Lower lobe of right lung (tissue), 2 donors: ENCODE measurements at regions not wholly inside any gene's neighbourhood (a gene's known extent, or its start where the extent isn't known, plus 50 kb on each side); places are given as distances from the start of the nearest gene placed in this dataset.
A peak's percentile ranks its signal among the peaks of the same experiment; 100 is the strongest.

Experiments
- ATAC-seq, 2 donors: fragments of 200-7000 bp; cut with Tn5 transposase; one replicate each; pipeline ENCODE4 v1.9.1; 2020 to 2022; ENCODE audit warnings: mild to moderate bottlenecking in 2 of 2, moderate library complexity in 2 of 2
- DNase-seq: peaks from one replicate; pipeline ENCODE4 v3.0.0-alpha.2; 2020
- H3K27ac ChIP-seq: fragments of 200-600 bp; one replicate; pipeline ENCODE4 v1.8.0; 2022
- H3K27me3 ChIP-seq: fragments of 200-600 bp; one replicate; pipeline ENCODE4 v1.8.0; 2022; ENCODE audit warnings: low read depth
- H3K36me3 ChIP-seq: fragments of 200-600 bp; one replicate; pipeline ENCODE4 v1.8.0; 2022; ENCODE audit warnings: mild to moderate bottlenecking
- H3K4me1 ChIP-seq: fragments of 200-600 bp; one replicate; pipeline ENCODE4 v1.8.0; 2022
- H3K4me3 ChIP-seq: fragments of 200-600 bp; one replicate; pipeline ENCODE4 v1.8.0; 2022; ENCODE audit warnings: mild to moderate bottlenecking
- H3K9me3 ChIP-seq: fragments of 200-600 bp; one replicate; pipeline ENCODE4 v1.8.0; 2022
- CTCF ChIP-seq: fragments of 200-600 bp; IDR thresholded peaks from one replicate; pipeline ENCODE4 v1.8.0; 2022; ENCODE audit warnings: antibody characterized with exemption, mild to moderate bottlenecking
- intact Hi-C: fragments of 100-400 bp; cut with DNase I; formaldehyde crosslinking; loops from one replicate; pipeline ENCODE4 v1.11.0; 2022
- donor health status: DM: no; HTN: yes; CAD: no; lungs with severe emphysema.

DNA sequence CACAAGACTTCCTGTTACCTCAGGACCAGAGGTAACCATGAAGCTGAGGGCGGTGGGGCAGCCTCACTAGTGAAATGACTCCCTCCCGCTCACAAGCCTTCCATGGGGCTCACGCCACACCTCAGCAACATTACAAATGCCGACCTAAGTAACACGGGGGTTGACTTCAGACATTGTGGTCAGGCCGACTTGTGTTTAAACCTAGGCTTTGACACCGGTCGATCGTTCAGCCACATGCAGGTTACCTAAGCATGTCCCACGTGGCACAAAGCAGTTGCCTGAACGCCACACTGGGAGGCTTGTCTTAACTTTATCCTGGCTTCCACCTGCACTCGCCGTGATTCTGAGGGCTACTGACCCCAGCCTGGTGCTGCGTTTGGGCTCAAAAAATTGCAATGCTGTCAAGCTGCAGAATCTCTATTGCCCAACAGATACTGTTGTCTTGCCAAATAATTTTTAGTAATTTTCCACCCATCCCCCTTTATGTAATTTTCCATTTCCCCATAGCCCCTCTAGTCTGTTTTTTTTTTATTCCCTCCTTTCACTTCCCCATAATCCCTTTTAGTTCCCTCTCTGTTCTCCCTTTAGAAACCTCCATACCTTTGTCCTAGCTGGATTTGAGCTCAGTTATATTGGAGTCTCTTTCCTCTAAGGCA is 158.6 kb upstream of the RGMA start:
- no peaks in the 10 kb centered on the region for H3K9me3 ChIP-seq
- no peak for TF ChIP-seq CTCF
- H3K27me3 ChIP-seq: no peaks in the 10 kb centered on the region
- DNase-seq (no peak), ATAC-seq (peak; percentile 45 to 46)
- no peak overlapping the region for H3K4me3 ChIP-seq
- intact Hi-C loops: no loop called here
- no peak overlapping the region for H3K27ac ChIP-seq
- H3K4me1 ChIP-seq: peaks cover 8% of the 10 kb centered on the region
- H3K36me3 ChIP-seq: no peaks in the 10 kb centered on the region

GRCh38 chr15:93246266-93247242 is 157.5 kb upstream of the RGMA start:
- Histone ChIP-seq H3K9me3 (no peaks in the 10 kb centered on the region), H3K36me3 (no peaks in the 10 kb centered on the region), H3K4me3 (no peak overlapping the region), H3K4me1 (peaks cover 8% of the 10 kb centered on the region), H3K27me3 (no peaks in the 10 kb centered on the region), H3K27ac (no peak overlapping the region)
- DNase-seq (no peak), ATAC-seq (no peak)
- intact Hi-C loops: no loop called here
- TF ChIP-seq CTCF: no peak

DNA sequence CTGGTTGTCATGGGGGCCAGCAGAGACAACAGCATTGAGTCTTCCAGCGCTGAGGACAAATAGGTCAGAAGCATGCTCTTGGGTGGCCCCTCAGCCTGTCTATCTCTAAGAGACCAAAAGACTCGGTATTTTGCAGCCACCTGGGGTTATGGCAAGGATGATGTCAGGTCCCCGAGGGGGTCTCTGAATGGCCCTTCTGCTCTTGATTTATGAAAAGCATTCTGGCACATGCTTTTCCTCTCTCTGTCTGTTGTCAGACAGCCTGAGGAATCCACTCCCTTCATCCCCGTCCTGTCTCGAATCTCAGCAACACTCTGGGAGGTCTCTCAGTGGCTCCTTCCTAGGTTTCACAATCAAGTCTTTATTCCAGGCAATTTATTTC is 156.6 kb upstream of the RGMA start:
- H3K27ac ChIP-seq: no peak overlapping the region
- DNase-seq (no peak), ATAC-seq (no peak)
- intact Hi-C loops: no loop called here
- no peak overlapping the region for H3K4me3 ChIP-seq
- H3K9me3 ChIP-seq: no peaks in the 10 kb centered on the region
- peaks cover 8% of the 10 kb centered on the region for H3K4me1 ChIP-seq
- no peaks in the 10 kb centered on the region for H3K27me3 ChIP-seq
- no peak for TF ChIP-seq CTCF
- no peaks in the 10 kb centered on the region for H3K36me3 ChIP-seq

- no peak overlapping the region for H3K27ac ChIP-seq
- ATAC-seq (peak in 1 of 2 donors; percentile 21), DNase-seq (no peak)
- H3K9me3 ChIP-seq: no peaks in the 10 kb centered on the region
- intact Hi-C loops: no loop called here
- H3K4me3 ChIP-seq: no peak overlapping the region
- TF ChIP-seq CTCF: no peak
- no peaks in the 10 kb centered on the region for H3K27me3 ChIP-seq
- H3K36me3 ChIP-seq: no peaks in the 10 kb centered on the region
- H3K4me1 ChIP-seq: peaks cover 4% of the 10 kb centered on the region
Observed at GRCh38 chr15:93244696-93245660, 156.0 kb upstream of the RGMA start.

- Histone ChIP-seq H3K4me3 (no peak overlapping the region), H3K27me3 (no peaks in the 10 kb centered on the region), H3K9me3 (no peaks in the 10 kb centered on the region), H3K4me1 (peaks cover 4% of the 10 kb centered on the region), H3K27ac (no peak overlapping the region), H3K36me3 (no peaks in the 10 kb centered on the region)
- ATAC-seq: no peak
- no peak for TF ChIP-seq CTCF
- intact Hi-C loops: no loop called here
- DNase-seq: no peak
Observed at GRCh38 chr15:93243573-93243972, 154.6 kb upstream of the RGMA start.
